Endothelial cell of umbilical vein (primary cell): ENCODE measurements at regions not wholly inside any gene's neighbourhood (a gene's known extent, or its start where the extent isn't known, plus 50 kb on each side); places are given as distances from the start of the nearest gene placed in this dataset.
"Not testable (repeated sequence)": the region's sequence is repeated elsewhere in the genome, so short reads cannot be mapped to it uniquely, and the experiment has no call there.

Source experiments
- EZH2 ChIP-seq: IDR thresholded peaks from 2 replicates; pipeline ENCODE4 v1.6.1; 2012; ENCODE audit warnings: borderline replicate concordance, low read depth, mild to moderate bottlenecking, moderate library complexity, low read length, inconsistent platforms; ENCODE audit not compliant: severe bottlenecking
- JUN ChIP-seq: IDR thresholded peaks from 2 replicates; pipeline ENCODE4 v1.6.1; 2011; ENCODE audit warnings: borderline replicate concordance, low read depth; ENCODE audit not compliant: insufficient read length, insufficient read depth
- TF ChIP-seq, protein P1 (sequence below), 2 donors: IDR thresholded peaks; 1 replicate in 1 of 2; 2 replicates in 1 of 2; pipeline ENCODE4 v1.5.1; 2011; ENCODE audit warnings: low read length in 2 of 2, mild to moderate bottlenecking in 2 of 2, moderate library complexity in 2 of 2, control low read depth in 1 of 2, inconsistent platforms in 1 of 2, low read depth in 1 of 2; ENCODE audit not compliant: insufficient read depth in 1 of 2; ENCODE audit errors: extremely low read depth in 1 of 2
- TF ChIP-seq, protein P2 (sequence below): IDR thresholded peaks from 2 replicates; pipeline ENCODE4 v1.6.1; 2011; ENCODE audit not compliant: insufficient read depth, insufficient read length

DNA sequence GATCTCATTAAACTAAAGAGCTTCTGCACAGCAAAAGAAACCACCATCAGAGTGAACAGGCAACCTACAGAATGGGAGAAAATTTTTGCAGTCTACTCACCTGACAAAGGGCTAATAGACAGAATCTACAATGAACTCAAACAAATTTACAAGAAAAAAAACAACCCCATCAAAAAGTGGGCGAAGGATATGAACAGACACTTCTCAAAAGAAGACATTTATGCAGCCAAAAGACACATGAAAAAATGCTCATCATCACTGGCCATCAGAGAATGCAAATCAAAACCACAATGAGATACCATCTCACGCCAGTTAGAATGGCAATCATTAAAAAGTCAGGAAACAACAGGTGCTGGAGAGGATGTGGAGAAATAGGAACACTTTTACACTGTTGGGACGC lies 67.6 kb upstream of the PDPR start:
- TF ChIP-seq, protein P1, sequence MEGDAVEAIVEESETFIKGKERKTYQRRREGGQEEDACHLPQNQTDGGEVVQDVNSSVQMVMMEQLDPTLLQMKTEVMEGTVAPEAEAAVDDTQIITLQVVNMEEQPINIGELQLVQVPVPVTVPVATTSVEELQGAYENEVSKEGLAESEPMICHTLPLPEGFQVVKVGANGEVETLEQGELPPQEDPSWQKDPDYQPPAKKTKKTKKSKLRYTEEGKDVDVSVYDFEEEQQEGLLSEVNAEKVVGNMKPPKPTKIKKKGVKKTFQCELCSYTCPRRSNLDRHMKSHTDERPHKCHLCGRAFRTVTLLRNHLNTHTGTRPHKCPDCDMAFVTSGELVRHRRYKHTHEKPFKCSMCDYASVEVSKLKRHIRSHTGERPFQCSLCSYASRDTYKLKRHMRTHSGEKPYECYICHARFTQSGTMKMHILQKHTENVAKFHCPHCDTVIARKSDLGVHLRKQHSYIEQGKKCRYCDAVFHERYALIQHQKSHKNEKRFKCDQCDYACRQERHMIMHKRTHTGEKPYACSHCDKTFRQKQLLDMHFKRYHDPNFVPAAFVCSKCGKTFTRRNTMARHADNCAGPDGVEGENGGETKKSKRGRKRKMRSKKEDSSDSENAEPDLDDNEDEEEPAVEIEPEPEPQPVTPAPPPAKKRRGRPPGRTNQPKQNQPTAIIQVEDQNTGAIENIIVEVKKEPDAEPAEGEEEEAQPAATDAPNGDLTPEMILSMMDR (IDR thresholded peaks at IDR 0.05; ENCODE audit: extremely low read depth in 1 of 2, insufficient read depth in 1 of 2, low read depth in 1 of 2, low read length in 2 of 2) = not testable (repeated sequence)
- not testable (repeated sequence) for TF ChIP-seq EZH2, JUN
- TF ChIP-seq, protein P2, sequence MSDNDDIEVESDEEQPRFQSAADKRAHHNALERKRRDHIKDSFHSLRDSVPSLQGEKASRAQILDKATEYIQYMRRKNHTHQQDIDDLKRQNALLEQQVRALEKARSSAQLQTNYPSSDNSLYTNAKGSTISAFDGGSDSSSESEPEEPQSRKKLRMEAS = not testable (repeated sequence)
